Liver (tissue), 3 donors: ENCODE measurements at regions not wholly inside any gene's neighbourhood (a gene's known extent, or its start where the extent isn't known, plus 50 kb on each side); places are given as distances from the start of the nearest gene placed in this dataset.

Experiments used
- EGR1 ChIP-seq, 2 donors: IDR thresholded peaks; 2 replicates each; pipeline ENCODE4 v1.6.1; 2016 to 2018; ENCODE audit warnings: antibody characterized with exemption in 2 of 2, low read depth in 2 of 2
- FOXA1 ChIP-seq: IDR thresholded peaks from 2 replicates; pipeline ENCODE4 v1.6.1; 2016; ENCODE audit warnings: antibody characterized with exemption
- GABPA ChIP-seq, 2 donors: IDR thresholded peaks in 1 of 2; conservative IDR thresholded peaks in 1 of 2; 2 replicates each; pipeline ENCODE4 v1.6.1; 2016; ENCODE audit warnings: antibody characterized with exemption in 2 of 2, mild to moderate bottlenecking in 1 of 2, moderate library complexity in 1 of 2
- HNF4G ChIP-seq: IDR thresholded peaks from 2 replicates; pipeline ENCODE4 v1.6.1; 2016; ENCODE audit warnings: antibody characterized with exemption
- JUND ChIP-seq, 2 donors: IDR thresholded peaks; 2 replicates each; pipeline ENCODE4 v1.6.1; 2016; ENCODE audit warnings: antibody characterized with exemption in 2 of 2
- RAD21 ChIP-seq, 2 donors: IDR thresholded peaks; 2 replicates each; pipeline ENCODE4 v1.6.1; 2016; ENCODE audit warnings: antibody characterized with exemption in 2 of 2, mild to moderate bottlenecking in 2 of 2
- RXRA ChIP-seq, 2 donors: IDR thresholded peaks; 2 replicates each; pipeline ENCODE4 v1.6.1; 2017 to 2018; ENCODE audit warnings: antibody characterized with exemption in 2 of 2, mild to moderate bottlenecking in 1 of 2
- SP1 ChIP-seq: IDR thresholded peaks from 2 replicates; pipeline ENCODE4 v1.6.1; 2018; ENCODE audit warnings: antibody characterized with exemption, mild to moderate bottlenecking
- TAF1 ChIP-seq: conservative IDR thresholded peaks from 2 replicates; pipeline ENCODE4 v1.6.1; 2016; ENCODE audit warnings: antibody characterized with exemption, mild to moderate bottlenecking
- TF ChIP-seq, protein P1 (sequence below): fragments of 150-350 bp; IDR thresholded peaks from 2 replicates; pipeline ENCODE4 v1.5.1; 2017; ENCODE audit warnings: improper control_type of control experiment, low read depth, low read length; ENCODE audit not compliant: missing input control
- TF ChIP-seq, protein P2 (sequence below): IDR thresholded peaks from 2 replicates; pipeline ENCODE4 v1.6.1; 2016; ENCODE audit warnings: antibody characterized with exemption
- TF ChIP-seq, protein P3 (sequence below): IDR thresholded peaks from 2 replicates; pipeline ENCODE4 v1.6.1; 2016; ENCODE audit warnings: antibody characterized with exemption, mild to moderate bottlenecking
- TF ChIP-seq, protein P4 (sequence below): IDR thresholded peaks from 2 replicates; pipeline ENCODE4 v1.6.1; 2016; ENCODE audit warnings: antibody characterized with exemption
- TF ChIP-seq, protein P5 (sequence below): IDR thresholded peaks from 2 replicates; pipeline ENCODE4 v1.6.1; 2016; ENCODE audit warnings: antibody characterized with exemption
- donor health status: healthy.
- donor health status: healthy.

DNA sequence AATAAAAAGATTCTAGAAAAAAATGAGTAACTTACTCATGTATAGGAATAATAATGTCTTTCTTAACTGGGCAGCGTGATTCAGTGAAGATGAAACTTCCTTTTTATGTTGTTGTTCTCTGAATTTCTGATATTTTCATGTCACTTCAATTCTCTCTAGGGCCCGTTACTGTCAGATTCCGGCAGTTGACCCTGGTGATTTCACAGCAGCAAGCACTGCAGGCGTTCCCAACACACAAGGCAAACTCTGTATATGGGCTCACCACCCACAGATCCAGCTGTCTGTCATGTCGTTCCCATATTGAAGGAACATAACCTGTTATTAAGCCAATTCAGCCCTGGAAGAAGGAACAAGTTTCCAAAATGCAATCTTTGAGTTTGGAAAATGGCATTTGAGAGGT lies 288.3 kb upstream of the GALNTL6 start:
- TF ChIP-seq, protein P1, sequence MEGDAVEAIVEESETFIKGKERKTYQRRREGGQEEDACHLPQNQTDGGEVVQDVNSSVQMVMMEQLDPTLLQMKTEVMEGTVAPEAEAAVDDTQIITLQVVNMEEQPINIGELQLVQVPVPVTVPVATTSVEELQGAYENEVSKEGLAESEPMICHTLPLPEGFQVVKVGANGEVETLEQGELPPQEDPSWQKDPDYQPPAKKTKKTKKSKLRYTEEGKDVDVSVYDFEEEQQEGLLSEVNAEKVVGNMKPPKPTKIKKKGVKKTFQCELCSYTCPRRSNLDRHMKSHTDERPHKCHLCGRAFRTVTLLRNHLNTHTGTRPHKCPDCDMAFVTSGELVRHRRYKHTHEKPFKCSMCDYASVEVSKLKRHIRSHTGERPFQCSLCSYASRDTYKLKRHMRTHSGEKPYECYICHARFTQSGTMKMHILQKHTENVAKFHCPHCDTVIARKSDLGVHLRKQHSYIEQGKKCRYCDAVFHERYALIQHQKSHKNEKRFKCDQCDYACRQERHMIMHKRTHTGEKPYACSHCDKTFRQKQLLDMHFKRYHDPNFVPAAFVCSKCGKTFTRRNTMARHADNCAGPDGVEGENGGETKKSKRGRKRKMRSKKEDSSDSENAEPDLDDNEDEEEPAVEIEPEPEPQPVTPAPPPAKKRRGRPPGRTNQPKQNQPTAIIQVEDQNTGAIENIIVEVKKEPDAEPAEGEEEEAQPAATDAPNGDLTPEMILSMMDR = no peak
- TF ChIP-seq, protein P2, sequence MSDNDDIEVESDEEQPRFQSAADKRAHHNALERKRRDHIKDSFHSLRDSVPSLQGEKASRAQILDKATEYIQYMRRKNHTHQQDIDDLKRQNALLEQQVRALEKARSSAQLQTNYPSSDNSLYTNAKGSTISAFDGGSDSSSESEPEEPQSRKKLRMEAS = no peak
- TF ChIP-seq, protein P3, sequence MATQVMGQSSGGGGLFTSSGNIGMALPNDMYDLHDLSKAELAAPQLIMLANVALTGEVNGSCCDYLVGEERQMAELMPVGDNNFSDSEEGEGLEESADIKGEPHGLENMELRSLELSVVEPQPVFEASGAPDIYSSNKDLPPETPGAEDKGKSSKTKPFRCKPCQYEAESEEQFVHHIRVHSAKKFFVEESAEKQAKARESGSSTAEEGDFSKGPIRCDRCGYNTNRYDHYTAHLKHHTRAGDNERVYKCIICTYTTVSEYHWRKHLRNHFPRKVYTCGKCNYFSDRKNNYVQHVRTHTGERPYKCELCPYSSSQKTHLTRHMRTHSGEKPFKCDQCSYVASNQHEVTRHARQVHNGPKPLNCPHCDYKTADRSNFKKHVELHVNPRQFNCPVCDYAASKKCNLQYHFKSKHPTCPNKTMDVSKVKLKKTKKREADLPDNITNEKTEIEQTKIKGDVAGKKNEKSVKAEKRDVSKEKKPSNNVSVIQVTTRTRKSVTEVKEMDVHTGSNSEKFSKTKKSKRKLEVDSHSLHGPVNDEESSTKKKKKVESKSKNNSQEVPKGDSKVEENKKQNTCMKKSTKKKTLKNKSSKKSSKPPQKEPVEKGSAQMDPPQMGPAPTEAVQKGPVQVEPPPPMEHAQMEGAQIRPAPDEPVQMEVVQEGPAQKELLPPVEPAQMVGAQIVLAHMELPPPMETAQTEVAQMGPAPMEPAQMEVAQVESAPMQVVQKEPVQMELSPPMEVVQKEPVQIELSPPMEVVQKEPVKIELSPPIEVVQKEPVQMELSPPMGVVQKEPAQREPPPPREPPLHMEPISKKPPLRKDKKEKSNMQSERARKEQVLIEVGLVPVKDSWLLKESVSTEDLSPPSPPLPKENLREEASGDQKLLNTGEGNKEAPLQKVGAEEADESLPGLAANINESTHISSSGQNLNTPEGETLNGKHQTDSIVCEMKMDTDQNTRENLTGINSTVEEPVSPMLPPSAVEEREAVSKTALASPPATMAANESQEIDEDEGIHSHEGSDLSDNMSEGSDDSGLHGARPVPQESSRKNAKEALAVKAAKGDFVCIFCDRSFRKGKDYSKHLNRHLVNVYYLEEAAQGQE = no peak
- no peak for TF ChIP-seq HNF4G
- TF ChIP-seq SP1 = no peak
- TF ChIP-seq GABPA (IDR thresholded peaks at IDR 0.05 in 1 of 2, conservative IDR thresholded peaks at IDR 0.05 in 1 of 2) = no peak
- TF ChIP-seq TAF1 = no peak
- TF ChIP-seq, protein P4, sequence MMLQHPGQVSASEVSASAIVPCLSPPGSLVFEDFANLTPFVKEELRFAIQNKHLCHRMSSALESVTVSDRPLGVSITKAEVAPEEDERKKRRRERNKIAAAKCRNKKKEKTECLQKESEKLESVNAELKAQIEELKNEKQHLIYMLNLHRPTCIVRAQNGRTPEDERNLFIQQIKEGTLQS = no peak
- TF ChIP-seq EGR1 (IDR thresholded peaks at IDR 0.05; ENCODE audit: low read depth in 2 of 2) = no peak
- TF ChIP-seq, protein P5, sequence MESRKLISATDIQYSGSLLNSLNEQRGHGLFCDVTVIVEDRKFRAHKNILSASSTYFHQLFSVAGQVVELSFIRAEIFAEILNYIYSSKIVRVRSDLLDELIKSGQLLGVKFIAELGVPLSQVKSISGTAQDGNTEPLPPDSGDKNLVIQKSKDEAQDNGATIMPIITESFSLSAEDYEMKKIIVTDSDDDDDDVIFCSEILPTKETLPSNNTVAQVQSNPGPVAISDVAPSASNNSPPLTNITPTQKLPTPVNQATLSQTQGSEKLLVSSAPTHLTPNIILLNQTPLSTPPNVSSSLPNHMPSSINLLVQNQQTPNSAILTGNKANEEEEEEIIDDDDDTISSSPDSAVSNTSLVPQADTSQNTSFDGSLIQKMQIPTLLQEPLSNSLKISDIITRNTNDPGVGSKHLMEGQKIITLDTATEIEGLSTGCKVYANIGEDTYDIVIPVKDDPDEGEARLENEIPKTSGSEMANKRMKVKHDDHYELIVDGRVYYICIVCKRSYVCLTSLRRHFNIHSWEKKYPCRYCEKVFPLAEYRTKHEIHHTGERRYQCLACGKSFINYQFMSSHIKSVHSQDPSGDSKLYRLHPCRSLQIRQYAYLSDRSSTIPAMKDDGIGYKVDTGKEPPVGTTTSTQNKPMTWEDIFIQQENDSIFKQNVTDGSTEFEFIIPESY = no peak
- TF ChIP-seq RAD21 (IDR thresholded peaks at IDR 0.05) = no peak
- TF ChIP-seq JUND (IDR thresholded peaks at IDR 0.05) = no peak
- TF ChIP-seq RXRA (IDR thresholded peaks at IDR 0.05) = no peak
- no peak for TF ChIP-seq FOXA1
